ENCODE measurements at regions not wholly inside any gene's neighbourhood (a gene's known extent, or its start where the extent isn't known, plus 50 kb on each side); places are given as distances from the start of the nearest gene placed in this dataset.

DNA sequence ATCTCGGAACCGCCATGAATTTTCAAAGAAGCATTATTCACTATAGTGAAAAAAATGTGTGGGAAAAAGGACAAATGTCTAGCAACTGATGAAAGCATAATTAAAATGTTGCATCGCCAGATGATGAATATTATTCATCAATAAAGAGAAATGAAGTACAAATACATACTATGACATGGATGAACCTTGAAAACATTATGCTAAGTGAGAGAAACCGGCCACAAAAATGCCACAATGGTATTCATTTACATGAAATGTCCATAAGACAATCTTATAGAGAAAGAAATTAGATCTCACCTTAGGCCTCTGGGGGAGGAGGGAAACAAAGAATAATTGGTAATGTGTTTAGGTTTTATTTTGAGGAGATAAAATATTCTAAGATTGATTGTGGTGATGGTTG, 645.0 kb downstream of the EFNB2 start:
- 83% methylated on average over 4 of the region's 4 CpGs; no CpG with 5 or more reads in 1 of the 2 experiments for WGBS, 2 experiments (ENCODE audit: extremely low coverage in 1 of 2, insufficient coverage in 1 of 2, insufficient read length in 1 of 2, insufficient replicate concordance in 2 of 2, low coverage in 1 of 2, low lambda C conversion rate in 2 of 2, missing lambda C conversion rate in 1 of 2)
- H2BK120ac ChIP-seq (replicated peaks; ENCODE audit: low read depth, low read length) = no peak overlapping the region
- FAIRE-seq = no peak
- DNase-seq (ENCODE audit: low read depth in 1 of 2, low spot score in 2 of 2) = no peak
- H3K27me3 ChIP-seq (replicated peaks in 1 of 4; ENCODE audit: control insufficient read depth in 3 of 4, extremely low read depth in 1 of 4, insufficient read depth in 3 of 4, low read length in 3 of 4) = no peaks in the 10 kb centered on the region
- no peaks in the 10 kb centered on the region for H3K79me1 ChIP-seq (ENCODE audit: low read depth, low read length)
- no peak overlapping the region for H3K9ac ChIP-seq (replicated peaks in 1 of 4; ENCODE audit: extremely low read depth in 1 of 4, low read depth in 3 of 4, low read length in 3 of 4)
- H3K27ac ChIP-seq (ENCODE audit: low read depth, low read length) = no peak overlapping the region
- no peak overlapping the region for H2BK12ac ChIP-seq (ENCODE audit: low read depth, low read length)
- H4K20me1 ChIP-seq (replicated peaks in 1 of 2; ENCODE audit: control insufficient read depth in 1 of 2, insufficient read depth in 2 of 2, low read length in 2 of 2) = no peaks in the 10 kb centered on the region
- H3K23ac ChIP-seq (ENCODE audit: insufficient read length) = no peak overlapping the region
- no peak overlapping the region for H4K8ac ChIP-seq (ENCODE audit: extremely low read depth, insufficient read depth, low read length)
- H3K56ac ChIP-seq (replicated peaks; ENCODE audit: insufficient read length, low read depth, low read length) = no peak overlapping the region
- H2BK5ac ChIP-seq (ENCODE audit: low read depth, low read length) = no peak overlapping the region
- no peak overlapping the region for H3K4me3 ChIP-seq (ENCODE audit: extremely low read depth in 1 of 4, insufficient read depth in 2 of 4, low read depth in 3 of 4, low read length in 4 of 4)
- TF ChIP-seq RXRA (IDR thresholded peaks at IDR 0.05; ENCODE audit: insufficient read depth, low read depth, low read length) = no peak
- TF ChIP-seq, protein P1, sequence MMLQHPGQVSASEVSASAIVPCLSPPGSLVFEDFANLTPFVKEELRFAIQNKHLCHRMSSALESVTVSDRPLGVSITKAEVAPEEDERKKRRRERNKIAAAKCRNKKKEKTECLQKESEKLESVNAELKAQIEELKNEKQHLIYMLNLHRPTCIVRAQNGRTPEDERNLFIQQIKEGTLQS (IDR thresholded peaks at IDR 0.05; ENCODE audit: insufficient read depth, low read depth, low read length) = no peak
- no peak for TF ChIP-seq CREB1 (IDR thresholded peaks at IDR 0.05)
- no peak for TF ChIP-seq EP300 (IDR thresholded peaks at IDR 0.05; ENCODE audit: borderline replicate concordance in 1 of 2, low read depth in 2 of 2, low read length in 2 of 2)
- TF ChIP-seq, protein P2, sequence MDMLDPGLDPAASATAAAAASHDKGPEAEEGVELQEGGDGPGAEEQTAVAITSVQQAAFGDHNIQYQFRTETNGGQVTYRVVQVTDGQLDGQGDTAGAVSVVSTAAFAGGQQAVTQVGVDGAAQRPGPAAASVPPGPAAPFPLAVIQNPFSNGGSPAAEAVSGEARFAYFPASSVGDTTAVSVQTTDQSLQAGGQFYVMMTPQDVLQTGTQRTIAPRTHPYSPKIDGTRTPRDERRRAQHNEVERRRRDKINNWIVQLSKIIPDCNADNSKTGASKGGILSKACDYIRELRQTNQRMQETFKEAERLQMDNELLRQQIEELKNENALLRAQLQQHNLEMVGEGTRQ (IDR thresholded peaks at IDR 0.05; ENCODE audit: low read length) = no peak
- no peak for TF ChIP-seq ZNF274 (IDR thresholded peaks at IDR 0.05; ENCODE audit: borderline replicate concordance, extremely low read depth, low read length)
- TF ChIP-seq TBP (IDR thresholded peaks at IDR 0.05; ENCODE audit: low read depth, low read length) = no peak
- TF ChIP-seq EGR1 (IDR thresholded peaks at IDR 0.05; ENCODE audit: borderline replicate concordance, low read depth, low read length) = no peak
- no peak for TF ChIP-seq SAP30 (IDR thresholded peaks at IDR 0.05; ENCODE audit: insufficient read depth, insufficient replicate concordance, low read length)
- H2AK5ac ChIP-seq (ENCODE audit: low read depth, low read length) = no peak overlapping the region
- no peak overlapping the region for H2BK15ac ChIP-seq (ENCODE audit: low read length)
- CTCF ChIA-PET (ENCODE audit: partially characterized antibody) = no interaction called here
- H3K4me2 ChIP-seq (ENCODE audit: insufficient read depth in 1 of 2, low read depth in 2 of 2, low read length in 2 of 2) = no peak overlapping the region
- H2BK20ac ChIP-seq (ENCODE audit: low read length) = no peak overlapping the region
- no peaks in the 10 kb centered on the region for H3K36me3 ChIP-seq (ENCODE audit: control insufficient read depth in 2 of 4, insufficient read depth in 4 of 4, low read length in 3 of 4)
- H4K91ac ChIP-seq (replicated peaks; ENCODE audit: insufficient read length, low read length) = no peak overlapping the region
- no peak overlapping the region for H3K14ac ChIP-seq (ENCODE audit: insufficient read length)
- H3K23me2 ChIP-seq (ENCODE audit: low read depth, low read length) = no peaks in the 10 kb centered on the region
- no peaks in the 10 kb centered on the region; a peak in 1 of 4 replicates for H3K9me3 ChIP-seq (ENCODE audit: insufficient read depth in 2 of 2, low read depth in 1 of 2, low read length in 1 of 2)
- H3K18ac ChIP-seq (ENCODE audit: extremely low read depth, low read length) = no peak overlapping the region
- no peaks in the 10 kb centered on the region for H3K4me1 ChIP-seq (replicated peaks in 1 of 4; ENCODE audit: control insufficient read depth in 3 of 4, insufficient read depth in 4 of 4, low read length in 3 of 4)
- no peak overlapping the region for H3K4ac ChIP-seq (replicated peaks; ENCODE audit: insufficient read length, low read depth, low read length)
- no peak overlapping the region for H2AFZ ChIP-seq (ENCODE audit: low read length)
- H3K79me2 ChIP-seq (ENCODE audit: control insufficient read depth in 1 of 2, insufficient read depth in 2 of 2, low read length in 2 of 2) = no peaks in the 10 kb centered on the region
- POLR2A ChIA-PET (ENCODE audit: partially characterized antibody) = no interaction called here
- no peak overlapping the region for H4K5ac ChIP-seq (ENCODE audit: insufficient read length, low read depth, low read length)
